Body of pancreas (tissue), 4 donors: ENCODE measurements at regions not wholly inside any gene's neighbourhood (a gene's known extent, or its start where the extent isn't known, plus 50 kb on each side); places are given as distances from the start of the nearest gene placed in this dataset.

Experiments
- ATAC-seq: fragments of 150-250 bp; one replicate; pipeline ENCODE4 v1.9.1; 2016
- DNase-seq, 4 donors: peaks; one replicate each; pipeline ENCODE4 v3.0.0-alpha.2; 2019
- H3K27ac ChIP-seq, 4 donors: fragments of 200-600 bp; sonication (generic); 1 replicate in 3 of 4; 2 replicates in 1 of 4; pipeline versions ENCODE4 v1.5.1 to v1.6.1; 2016 to 2019; ENCODE audit warnings: mild to moderate bottlenecking in 1 of 4, mixed read lengths in 1 of 4, moderate library complexity in 1 of 4
- H3K27me3 ChIP-seq, 2 donors: fragments of 200-600 bp; sonication (generic); one replicate each; pipeline ENCODE4 v1.6.0; 2016; ENCODE audit warnings: mild to moderate bottlenecking in 1 of 2
- H3K36me3 ChIP-seq, 2 donors: fragments of 200-600 bp; sonication (generic); replicated peaks in 1 of 2; 2 replicates each; pipeline ENCODE4 v1.5.1; 2016; ENCODE audit warnings: low read depth in 2 of 2; ENCODE audit not compliant: insufficient read depth in 1 of 2
- H3K4me1 ChIP-seq: fragments of 200-600 bp; sonication (generic); one replicate; pipeline ENCODE4 v1.6.0; 2016
- H3K4me3 ChIP-seq, 2 donors: fragments of 200-600 bp; sonication (generic); 1 replicate in 1 of 2; 2 replicates in 1 of 2; pipeline ENCODE4 v1.5.1; 2016 to 2019
- H3K9me3 ChIP-seq, 3 donors: fragments of 200-600 bp; sonication (generic); 1 replicate in 2 of 3; 2 replicates in 1 of 3; pipeline ENCODE4 v1.5.1; 2016
- CTCF ChIP-seq, 7 experiments: fragments of 450-650 bp in 4 of 7; fragments of 200-600 bp in 3 of 7; sonication (generic) in 3 of 7; IDR thresholded peaks; one replicate each; pipeline ENCODE4 v1.5.1; 2016 to 2019; ENCODE audit warnings: antibody characterized with exemption in 7 of 7
- POLR2A ChIP-seq, 3 donors: fragments of 450-650 bp; IDR thresholded peaks; one replicate each; pipeline ENCODE4 v1.6.1; 2016; ENCODE audit warnings: antibody characterized with exemption in 3 of 3, mild to moderate bottlenecking in 2 of 3
- WGBS, 2 donors: methylation state at CpG; one replicate each; pipeline ENCODE4 v1.1.5; 2017; 5-methylcytosine and 5-hydroxymethylcytosine counted together
- intact Hi-C: fragments of 100-400 bp; cut with DNase I; formaldehyde crosslinking; loops from one replicate; pipeline ENCODE4 v1.15.1; 2023

GRCh38 chr2:152870239-152870638 lies 151.8 kb downstream of the ARL6IP6 start:
- WGBS, 2 donors = 75 to 76% methylated on average over 4 of the region's 4 CpGs
- intact Hi-C loops = no loop called here
- H3K27me3 ChIP-seq = no peaks in the 10 kb centered on the region
- no peaks in the 10 kb centered on the region for H3K9me3 ChIP-seq
- H3K27ac ChIP-seq = no peak overlapping the region
- no peak overlapping the region for H3K4me3 ChIP-seq
- ATAC-seq = no peak
- H3K36me3 ChIP-seq = no peaks in the 10 kb centered on the region
- DNase-seq = no peak
- TF ChIP-seq POLR2A (IDR thresholded peaks at IDR 0.05) (no peak), CTCF (IDR thresholded peaks at IDR 0.05) (no peak)
- H3K4me1 ChIP-seq = no peaks in the 10 kb centered on the region

GRCh38 chr2:152867397-152867796 lies 149.0 kb downstream of the ARL6IP6 start:
- Histone ChIP-seq H3K27me3 (no peaks in the 10 kb centered on the region), H3K9me3 (no peaks in the 10 kb centered on the region), H3K27ac (no peak overlapping the region), H3K36me3 (no peaks in the 10 kb centered on the region), H3K4me3 (no peak overlapping the region), H3K4me1 (no peaks in the 10 kb centered on the region)
- WGBS, 2 donors = 33 to 71% methylated on average over 3 of the region's 3 CpGs
- DNase-seq = no peak
- no peak for ATAC-seq
- intact Hi-C loops = no loop called here
- TF ChIP-seq POLR2A (IDR thresholded peaks at IDR 0.05) (no peak), CTCF (IDR thresholded peaks at IDR 0.05) (no peak)

- no peak overlapping the region for H3K27ac ChIP-seq
- H3K4me1 ChIP-seq = no peaks in the 10 kb centered on the region
- no peaks in the 10 kb centered on the region for H3K36me3 ChIP-seq
- TF ChIP-seq CTCF (IDR thresholded peaks at IDR 0.05) = no peak
- TF ChIP-seq POLR2A (IDR thresholded peaks at IDR 0.05) = no peak
- DNase-seq (no peak), ATAC-seq (no peak)
- intact Hi-C loops = no loop called here
- H3K9me3 ChIP-seq = no peaks in the 10 kb centered on the region
- no peak overlapping the region for H3K4me3 ChIP-seq
- 41% methylated on average over 5 of the region's 5 CpGs for WGBS, 2 donors
- no peaks in the 10 kb centered on the region for H3K27me3 ChIP-seq
Observed at GRCh38 chr2:152864601-152865149, 146.3 kb downstream of the ARL6IP6 start.

GRCh38 chr2:152863826-152864225 lies 145.4 kb downstream of the ARL6IP6 start:
- DNase-seq (no peak), ATAC-seq (no peak)
- H3K27ac ChIP-seq = no peak overlapping the region
- TF ChIP-seq POLR2A (IDR thresholded peaks at IDR 0.05) (no peak), CTCF (IDR thresholded peaks at IDR 0.05) (no peak)
- 36 to 42% methylated on average over 1 of the region's 1 CpG for WGBS, 2 donors
- intact Hi-C loops = no loop called here
- H3K4me3 ChIP-seq = no peak overlapping the region
- H3K9me3 ChIP-seq = no peaks in the 10 kb centered on the region
- no peaks in the 10 kb centered on the region for H3K27me3 ChIP-seq
- no peaks in the 10 kb centered on the region for H3K4me1 ChIP-seq
- no peaks in the 10 kb centered on the region for H3K36me3 ChIP-seq

GRCh38 chr2:152861349-152861942 lies 143.0 kb downstream of the ARL6IP6 start:
- intact Hi-C loops = no loop called here
- no peak overlapping the region for H3K27ac ChIP-seq
- no peaks in the 10 kb centered on the region for H3K36me3 ChIP-seq
- H3K9me3 ChIP-seq = no peaks in the 10 kb centered on the region
- ATAC-seq = no peak
- 48 to 49% methylated on average over 6 of the region's 6 CpGs for WGBS, 2 donors
- DNase-seq = peak; percentile 16 to 44 (median 38)
- no peaks in the 10 kb centered on the region for H3K4me1 ChIP-seq
- H3K27me3 ChIP-seq = no peaks in the 10 kb centered on the region
- no peak overlapping the region for H3K4me3 ChIP-seq
- TF ChIP-seq CTCF (IDR thresholded peaks at IDR 0.05) = peak; percentile 18 to 55 (median 51)
- TF ChIP-seq POLR2A (IDR thresholded peaks at IDR 0.05) = no peak
